HL-60 (cell line): ENCODE measurements at regions not wholly inside any gene's neighbourhood (a gene's known extent, or its start where the extent isn't known, plus 50 kb on each side); places are given as distances from the start of the nearest gene placed in this dataset.

Experiments used
- POLR2AphosphoS5 ChIP-seq: IDR thresholded peaks from 2 replicates; pipeline ENCODE4 v1.6.1; 2012; ENCODE audit warnings: low read depth
- TF ChIP-seq, protein P1 (sequence below): IDR thresholded peaks from one replicate; pipeline ENCODE4 v1.5.1; 2011; ENCODE audit warnings: low read length, control low read depth, inconsistent platforms; ENCODE audit not compliant: insufficient read depth
- TF ChIP-seq, protein P2 (sequence below): IDR thresholded peaks from 2 replicates; pipeline ENCODE4 v1.6.1; 2012; ENCODE audit warnings: low read depth; ENCODE audit not compliant: insufficient replicate concordance

DNA sequence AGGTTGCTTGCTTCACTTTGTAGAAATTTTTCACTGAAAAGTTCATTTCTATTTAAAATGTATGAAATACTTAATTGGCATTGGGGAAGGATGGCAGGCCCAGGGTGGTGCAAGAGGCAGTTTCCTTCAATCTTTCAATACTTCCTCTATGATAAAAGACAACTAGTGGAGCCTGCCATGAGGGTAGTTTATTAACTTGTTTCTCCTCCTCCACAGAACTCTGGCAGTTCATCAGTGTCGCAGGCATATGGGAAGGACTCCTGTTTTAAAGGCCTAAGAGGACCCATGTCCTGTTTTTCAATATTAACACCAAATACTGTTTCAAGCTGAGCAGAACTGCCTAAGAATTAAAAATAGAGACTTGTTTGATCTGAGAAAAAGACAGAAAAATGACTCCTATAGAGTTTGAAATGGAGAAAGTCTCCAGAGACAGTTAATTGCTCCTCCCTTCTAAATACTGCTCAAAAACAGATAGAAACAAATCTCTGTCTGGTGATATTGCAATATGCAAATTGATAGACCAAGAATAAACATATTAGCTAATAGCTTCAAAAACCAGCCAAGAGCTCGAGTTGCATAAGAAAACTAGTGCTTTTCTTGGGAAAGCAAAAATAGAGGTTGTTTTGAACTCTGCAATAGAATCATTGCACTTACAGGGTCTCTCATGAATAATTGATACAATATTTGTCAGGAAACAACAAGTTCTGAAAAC, 665.7 kb upstream of the SLC35B3 start:
- TF ChIP-seq, protein P1, sequence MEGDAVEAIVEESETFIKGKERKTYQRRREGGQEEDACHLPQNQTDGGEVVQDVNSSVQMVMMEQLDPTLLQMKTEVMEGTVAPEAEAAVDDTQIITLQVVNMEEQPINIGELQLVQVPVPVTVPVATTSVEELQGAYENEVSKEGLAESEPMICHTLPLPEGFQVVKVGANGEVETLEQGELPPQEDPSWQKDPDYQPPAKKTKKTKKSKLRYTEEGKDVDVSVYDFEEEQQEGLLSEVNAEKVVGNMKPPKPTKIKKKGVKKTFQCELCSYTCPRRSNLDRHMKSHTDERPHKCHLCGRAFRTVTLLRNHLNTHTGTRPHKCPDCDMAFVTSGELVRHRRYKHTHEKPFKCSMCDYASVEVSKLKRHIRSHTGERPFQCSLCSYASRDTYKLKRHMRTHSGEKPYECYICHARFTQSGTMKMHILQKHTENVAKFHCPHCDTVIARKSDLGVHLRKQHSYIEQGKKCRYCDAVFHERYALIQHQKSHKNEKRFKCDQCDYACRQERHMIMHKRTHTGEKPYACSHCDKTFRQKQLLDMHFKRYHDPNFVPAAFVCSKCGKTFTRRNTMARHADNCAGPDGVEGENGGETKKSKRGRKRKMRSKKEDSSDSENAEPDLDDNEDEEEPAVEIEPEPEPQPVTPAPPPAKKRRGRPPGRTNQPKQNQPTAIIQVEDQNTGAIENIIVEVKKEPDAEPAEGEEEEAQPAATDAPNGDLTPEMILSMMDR = no peak
- TF ChIP-seq, protein P2, sequence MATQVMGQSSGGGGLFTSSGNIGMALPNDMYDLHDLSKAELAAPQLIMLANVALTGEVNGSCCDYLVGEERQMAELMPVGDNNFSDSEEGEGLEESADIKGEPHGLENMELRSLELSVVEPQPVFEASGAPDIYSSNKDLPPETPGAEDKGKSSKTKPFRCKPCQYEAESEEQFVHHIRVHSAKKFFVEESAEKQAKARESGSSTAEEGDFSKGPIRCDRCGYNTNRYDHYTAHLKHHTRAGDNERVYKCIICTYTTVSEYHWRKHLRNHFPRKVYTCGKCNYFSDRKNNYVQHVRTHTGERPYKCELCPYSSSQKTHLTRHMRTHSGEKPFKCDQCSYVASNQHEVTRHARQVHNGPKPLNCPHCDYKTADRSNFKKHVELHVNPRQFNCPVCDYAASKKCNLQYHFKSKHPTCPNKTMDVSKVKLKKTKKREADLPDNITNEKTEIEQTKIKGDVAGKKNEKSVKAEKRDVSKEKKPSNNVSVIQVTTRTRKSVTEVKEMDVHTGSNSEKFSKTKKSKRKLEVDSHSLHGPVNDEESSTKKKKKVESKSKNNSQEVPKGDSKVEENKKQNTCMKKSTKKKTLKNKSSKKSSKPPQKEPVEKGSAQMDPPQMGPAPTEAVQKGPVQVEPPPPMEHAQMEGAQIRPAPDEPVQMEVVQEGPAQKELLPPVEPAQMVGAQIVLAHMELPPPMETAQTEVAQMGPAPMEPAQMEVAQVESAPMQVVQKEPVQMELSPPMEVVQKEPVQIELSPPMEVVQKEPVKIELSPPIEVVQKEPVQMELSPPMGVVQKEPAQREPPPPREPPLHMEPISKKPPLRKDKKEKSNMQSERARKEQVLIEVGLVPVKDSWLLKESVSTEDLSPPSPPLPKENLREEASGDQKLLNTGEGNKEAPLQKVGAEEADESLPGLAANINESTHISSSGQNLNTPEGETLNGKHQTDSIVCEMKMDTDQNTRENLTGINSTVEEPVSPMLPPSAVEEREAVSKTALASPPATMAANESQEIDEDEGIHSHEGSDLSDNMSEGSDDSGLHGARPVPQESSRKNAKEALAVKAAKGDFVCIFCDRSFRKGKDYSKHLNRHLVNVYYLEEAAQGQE = no peak
- no peak for TF ChIP-seq POLR2AphosphoS5
